DMS53 treated with DMSO at 0.1 percent for 48 hours (cell line): ENCODE measurements at regions not wholly inside any gene's neighbourhood (a gene's known extent, or its start where the extent isn't known, plus 50 kb on each side); places are given as distances from the start of the nearest gene placed in this dataset.
"Not testable (repeated sequence)": the region's sequence is repeated elsewhere in the genome, so short reads cannot be mapped to it uniquely, and the experiment has no call there.

Experiments
- DNase-seq: peaks from one replicate; lab custom pipeline; 2025; ENCODE audit not compliant: unreplicated experiment; lab: John Stamatoyannopoulos, UW

DNA sequence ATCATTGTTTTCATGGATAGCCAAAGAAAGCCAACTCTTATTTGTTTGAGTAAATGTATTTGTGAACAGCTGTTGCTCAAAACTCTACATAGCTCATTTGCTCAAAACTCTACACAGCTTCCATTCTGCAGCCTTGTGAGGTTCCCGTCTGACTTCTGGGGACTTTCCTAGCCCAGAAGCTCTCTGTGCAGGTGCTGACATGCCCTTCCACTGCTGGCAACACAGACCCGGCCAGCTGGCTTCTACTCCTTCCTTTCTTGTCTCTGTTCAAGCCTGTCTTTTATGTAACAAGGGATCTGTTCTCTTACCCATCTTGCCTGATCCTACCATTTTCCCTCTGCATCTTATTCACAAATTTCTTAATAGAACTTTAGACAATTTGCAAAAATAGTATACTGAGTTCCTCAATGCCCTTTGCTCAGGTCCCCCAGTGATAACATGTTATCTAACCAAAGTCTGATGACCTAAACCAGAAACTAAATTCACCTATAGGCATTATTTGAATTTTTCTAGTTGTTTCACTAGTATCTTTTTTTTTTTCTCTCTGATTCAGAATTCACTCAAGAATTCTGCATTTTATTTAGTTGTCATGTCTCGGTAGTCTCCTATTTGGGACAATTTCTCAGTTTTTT is 556.5 kb upstream of the SEMA6A start:
- DNase-seq: no peak

DNA sequence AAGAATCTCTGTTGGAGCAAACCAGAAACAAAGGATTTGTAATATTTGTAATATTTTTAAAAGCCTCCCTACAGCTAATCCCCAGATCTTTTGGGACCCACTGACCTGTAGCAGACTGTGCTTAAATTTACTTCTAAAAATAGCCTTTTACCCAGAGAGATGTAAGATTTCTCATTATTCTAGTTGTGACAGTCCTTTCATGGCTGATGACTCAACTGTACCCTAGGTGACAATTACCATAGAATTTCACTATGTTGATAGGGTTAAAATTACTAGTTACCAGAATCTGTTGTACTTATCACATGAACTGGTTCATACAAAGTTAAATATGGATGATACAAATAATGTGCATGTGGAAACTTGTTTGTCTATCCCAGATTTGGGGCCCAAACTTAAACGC is 543.9 kb upstream of the SEMA6A start:
- DNase-seq: no peak

GRCh38 chr5:117117314-117117713 is 542.7 kb upstream of the SEMA6A start:
- not testable (repeated sequence) for DNase-seq

GRCh38 chr5:117110548-117110947 is 535.9 kb upstream of the SEMA6A start:
- DNase-seq: no peak

- DNase-seq: no peak
These were observed 533.2 kb upstream of the SEMA6A start for GRCh38 chr5:117107859-117108258.

DNA sequence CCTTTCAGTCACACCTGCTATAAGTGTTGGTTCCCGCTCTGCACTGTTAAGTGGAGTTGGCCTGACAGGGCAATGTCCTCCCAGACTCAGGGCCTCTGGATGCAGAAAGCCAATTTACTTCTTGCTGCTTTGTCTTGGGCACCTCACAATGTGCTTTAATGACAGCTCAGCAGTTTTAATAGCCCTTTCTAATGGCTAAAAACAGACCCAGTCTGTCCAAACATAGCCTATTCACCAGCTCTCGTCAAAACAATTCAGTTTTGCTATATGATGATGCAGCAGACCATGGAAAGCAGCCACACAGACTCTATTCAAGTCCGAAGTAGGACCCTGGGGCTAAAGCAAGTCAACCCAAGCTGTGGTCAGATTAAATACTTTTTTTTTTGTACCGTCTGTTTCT is 529.1 kb upstream of the SEMA6A start:
- no peak for DNase-seq

- no peak for DNase-seq
These were observed 528.0 kb upstream of the SEMA6A start for GRCh38 chr5:117102591-117102990.

GRCh38 chr5:117100176-117100575 is 525.6 kb upstream of the SEMA6A start:
- no peak for DNase-seq

DNA sequence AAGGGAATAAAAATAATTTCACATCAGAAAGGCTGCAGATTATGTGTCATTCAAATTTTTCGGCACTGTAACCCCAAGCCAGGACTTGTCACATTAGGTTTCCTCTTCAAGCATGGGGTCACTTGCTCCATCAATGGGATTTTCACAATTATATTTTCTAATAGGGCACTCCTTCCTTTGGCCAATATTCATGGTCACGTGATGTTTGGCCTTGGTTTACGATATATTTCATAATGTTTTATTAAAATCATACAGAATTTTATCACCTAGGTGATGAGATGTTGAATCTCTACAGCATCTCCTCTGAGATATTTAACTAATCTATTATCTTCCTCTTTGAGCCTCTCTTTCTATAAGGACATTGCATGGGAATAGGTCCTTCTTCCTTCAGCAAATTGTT is 523.5 kb upstream of the SEMA6A start:
- DNase-seq: no peak

DNA sequence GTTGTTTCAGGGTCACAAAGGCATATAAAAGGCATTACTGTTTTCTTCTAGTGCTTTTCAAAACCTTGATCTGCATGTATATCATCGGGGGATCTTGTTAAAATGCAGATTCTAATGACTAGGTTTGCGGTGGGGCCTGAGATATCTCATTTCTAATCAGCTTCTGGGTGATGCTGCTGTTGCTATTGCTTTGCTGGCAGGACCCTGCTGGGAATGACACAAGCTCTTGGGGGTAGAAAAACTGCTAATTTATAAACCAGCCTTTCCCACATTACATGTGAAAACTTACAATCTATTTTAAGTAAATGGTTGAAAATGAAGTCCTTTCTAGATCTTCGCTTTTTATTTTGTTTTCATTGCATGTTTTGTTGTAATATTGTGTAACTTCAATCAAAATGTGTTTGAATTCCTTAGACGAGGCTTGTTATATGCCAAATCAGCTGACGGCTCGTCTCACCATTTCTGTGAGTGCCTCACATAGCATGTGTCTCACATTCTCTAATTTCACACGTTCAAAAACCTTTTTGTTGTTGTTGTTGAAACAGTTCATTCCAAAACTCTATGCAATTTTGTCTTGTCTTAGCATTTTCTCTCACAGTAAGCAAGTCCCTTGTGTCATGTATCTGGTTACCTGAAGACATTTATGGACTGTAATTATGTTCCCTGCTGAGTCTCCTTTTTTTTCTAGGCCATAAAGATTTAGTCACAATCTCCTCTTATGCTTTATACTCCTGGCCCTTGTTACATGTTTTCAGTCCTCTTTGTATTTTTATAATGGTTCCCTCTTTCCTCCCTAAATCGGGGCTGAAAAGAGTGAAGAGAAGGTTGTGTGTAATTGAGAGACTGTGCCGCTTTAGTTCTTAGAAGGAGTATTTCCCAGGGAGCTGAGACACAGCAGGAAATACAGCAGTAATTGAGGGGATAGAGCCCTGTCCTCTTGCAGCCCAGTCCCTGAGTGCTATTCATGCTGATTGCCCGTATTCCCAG is 521.0 kb upstream of the SEMA6A start:
- DNase-seq: no peak

GRCh38 chr5:117094114-117094815 is 519.6 kb upstream of the SEMA6A start:
- no peak for DNase-seq

DNA sequence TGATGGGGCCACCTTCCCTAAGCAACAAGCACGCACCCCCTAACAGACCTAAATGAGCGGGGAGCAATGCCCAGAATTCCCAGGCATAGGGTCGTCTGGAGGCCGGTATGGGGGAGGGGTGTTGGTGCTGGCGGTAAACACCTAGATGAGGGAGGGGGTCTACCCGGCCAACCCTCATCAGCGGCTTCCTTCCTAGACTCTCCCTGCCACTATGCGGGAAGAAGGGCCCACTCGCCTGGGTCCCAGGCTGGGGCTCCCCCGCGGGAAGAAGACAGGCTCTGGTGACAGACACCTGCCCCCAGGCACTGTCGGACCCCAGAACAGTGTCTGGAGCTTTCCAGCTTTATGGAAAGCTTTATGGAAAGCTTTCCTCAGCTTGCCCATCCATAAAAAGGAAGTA is 519.0 kb upstream of the SEMA6A start:
- DNase-seq: no peak

DNA sequence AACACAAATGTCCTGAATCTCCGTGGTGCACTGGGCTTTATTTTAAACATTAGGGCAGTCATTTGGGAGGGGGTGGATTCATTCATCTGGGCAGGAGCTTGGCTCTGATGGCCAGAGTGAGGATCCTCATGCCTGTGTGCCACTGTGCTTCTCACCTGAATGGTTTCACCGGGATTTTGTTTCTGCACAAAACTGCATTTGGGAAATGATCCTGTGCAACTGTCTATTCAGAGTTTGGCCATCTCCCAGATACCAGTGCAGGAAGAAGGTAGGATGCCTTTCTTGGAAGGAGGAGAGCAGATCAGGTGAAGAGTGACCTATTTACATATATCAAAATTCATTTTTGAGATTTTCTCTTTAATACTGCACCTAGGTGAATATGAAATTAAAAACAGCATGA is 514.4 kb upstream of the SEMA6A start:
- no peak for DNase-seq

- DNase-seq: no peak
These were observed 513.6 kb upstream of the SEMA6A start for GRCh38 chr5:117088176-117088575.

DNA sequence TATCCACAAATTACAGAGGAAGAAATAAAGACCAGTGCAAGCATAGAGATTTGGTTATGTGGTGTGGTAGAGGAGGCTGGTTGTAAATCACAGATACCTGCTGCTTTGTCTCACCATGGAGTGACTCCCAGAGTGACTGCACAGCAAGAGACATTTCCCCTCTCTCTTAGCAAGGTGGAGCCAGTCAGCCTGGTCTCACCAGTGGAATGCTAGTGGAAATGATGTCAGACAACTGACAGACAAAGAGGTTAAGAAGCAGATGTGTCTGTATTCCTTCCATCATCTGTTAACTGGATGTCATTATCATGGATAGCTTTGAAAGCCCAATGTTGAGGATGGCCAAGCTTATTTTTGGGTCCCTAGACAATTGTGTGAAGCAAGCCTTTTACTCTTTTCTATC is 509.4 kb upstream of the SEMA6A start:
- peak; percentile 34 for DNase-seq

- DNase-seq: no peak
These were observed 508.4 kb upstream of the SEMA6A start for GRCh38 chr5:117082977-117083376.

- no peak for DNase-seq
These were observed 502.5 kb upstream of the SEMA6A start for GRCh38 chr5:117077142-117077541.

DNA sequence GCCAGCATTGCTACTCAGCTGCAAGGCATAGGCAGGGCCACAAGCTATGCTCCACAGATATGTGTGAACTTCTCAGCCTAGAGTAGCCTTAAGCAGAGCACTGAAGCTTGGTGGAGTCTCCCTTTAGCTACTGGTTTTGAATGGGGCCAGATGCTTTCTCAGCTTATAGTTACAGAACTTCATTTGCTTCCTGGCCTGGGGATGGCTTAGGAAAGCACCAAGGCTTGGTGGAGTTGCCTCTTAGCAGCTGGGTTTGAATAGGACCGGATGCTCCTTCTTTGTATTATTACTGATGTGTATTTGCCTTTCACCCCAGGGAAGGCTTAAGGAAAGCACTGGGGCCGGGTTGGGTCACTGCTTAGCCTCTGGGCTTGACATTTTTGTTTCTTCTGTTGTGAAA is 497.8 kb upstream of the SEMA6A start:
- no peak for DNase-seq

- no peak for DNase-seq
These were observed 491.2 kb upstream of the SEMA6A start for GRCh38 chr5:117065800-117066199.

DNA sequence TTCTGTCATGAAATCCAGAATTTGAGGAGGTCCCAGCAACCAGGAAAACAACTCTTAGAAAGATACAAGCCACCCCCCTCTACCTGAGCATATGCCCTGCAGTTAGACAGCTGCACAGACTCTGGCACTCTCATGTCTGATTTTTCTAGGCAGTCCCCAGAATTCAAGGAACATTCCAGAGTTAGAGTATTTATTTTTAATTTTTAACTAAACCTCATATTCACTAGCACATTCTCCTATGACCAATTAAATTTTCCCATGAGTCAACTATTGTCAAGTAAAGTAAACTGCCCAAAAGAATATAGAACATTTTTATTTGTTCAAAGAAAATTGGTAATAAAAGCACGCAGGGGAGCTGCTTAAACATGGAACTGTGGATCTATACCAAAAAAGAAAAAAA is 490.5 kb upstream of the SEMA6A start:
- DNase-seq: no peak

DNA sequence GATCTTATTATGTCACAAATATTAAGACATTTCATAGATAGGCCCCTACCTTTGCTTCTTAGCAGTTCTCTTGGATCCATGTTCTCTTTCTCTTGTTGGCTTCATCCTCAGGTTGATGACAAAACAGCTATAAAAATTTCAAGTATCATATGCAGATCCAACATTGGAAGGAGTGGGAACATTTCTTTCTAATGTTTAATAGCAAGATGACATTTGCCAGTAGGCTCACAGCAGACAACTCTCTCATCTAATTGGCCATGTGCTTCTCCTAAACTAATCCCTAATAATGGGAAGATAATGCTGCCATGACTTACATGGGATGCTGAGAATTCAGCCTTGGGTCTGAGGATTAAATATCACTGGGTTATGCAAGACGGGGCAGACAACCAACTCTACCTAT is 485.5 kb upstream of the SEMA6A start:
- DNase-seq: no peak

DNA sequence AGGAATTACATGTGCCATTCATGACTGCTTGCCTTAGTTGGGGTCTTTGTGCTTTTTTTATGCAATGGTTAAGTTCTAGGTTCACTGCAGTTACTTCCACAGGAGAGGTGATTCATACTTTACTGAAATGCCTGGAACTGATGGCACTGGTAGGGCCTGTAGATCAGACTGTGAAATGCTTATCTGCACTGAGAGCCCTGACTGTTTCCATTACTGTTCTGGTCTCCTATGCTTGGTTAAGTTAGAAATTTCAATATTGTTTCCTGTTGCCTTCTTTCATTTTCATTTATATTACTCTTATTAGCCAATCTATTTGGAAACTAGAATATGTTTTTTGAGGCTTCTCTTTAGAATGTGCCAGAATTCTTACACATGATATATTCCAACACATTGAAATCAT is 484.1 kb upstream of the SEMA6A start:
- no peak for DNase-seq
